ENCODE measurements at regions not wholly inside any gene's neighbourhood (a gene's known extent, or its start where the extent isn't known, plus 50 kb on each side); places are given as distances from the start of the nearest gene placed in this dataset.

DNA sequence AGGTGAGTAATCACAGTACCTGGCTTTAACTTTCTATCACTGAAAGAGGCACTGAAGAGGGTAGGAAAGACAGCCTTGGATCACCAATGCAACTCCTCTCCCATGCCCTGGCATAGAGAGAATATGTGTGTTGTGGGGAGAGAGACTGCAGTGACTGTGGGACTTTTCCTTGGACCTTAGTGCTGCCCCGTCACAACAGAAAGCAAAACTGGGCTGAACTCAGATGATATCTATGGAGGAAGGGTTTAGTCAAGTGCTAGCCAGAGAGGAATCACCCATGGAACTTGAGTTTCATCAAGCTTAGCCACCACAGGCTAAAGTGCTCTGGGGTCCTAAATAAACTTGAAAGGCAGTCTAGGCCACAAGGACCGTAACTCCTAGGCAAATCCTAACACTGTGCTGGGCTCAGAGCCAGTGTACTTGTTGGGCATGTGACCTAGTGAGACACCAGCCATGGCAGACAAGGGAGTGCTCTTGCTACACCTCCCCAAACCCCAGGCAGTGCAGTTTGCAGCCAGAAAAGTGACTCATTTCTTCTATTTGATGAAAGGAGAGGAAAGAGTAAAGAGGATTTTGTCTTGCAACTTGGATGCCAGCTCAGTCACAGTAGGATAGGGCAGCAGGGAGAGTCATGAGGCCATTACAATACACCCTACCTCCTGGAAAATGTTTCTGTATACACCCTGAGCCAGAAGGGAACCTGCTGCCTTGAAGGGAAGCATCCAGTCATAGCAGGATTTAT is 105.8 kb upstream of the SPOPL start:
- H3K36me3 ChIP-seq = no peaks in the 10 kb centered on the region
- WGBS = 73% methylated on average over 2 of the region's 2 CpGs
- H3K9me3 ChIP-seq = no peaks in the 10 kb centered on the region
- H3K4me3 ChIP-seq = no peak overlapping the region
- intact Hi-C loops (cut with DNase I) = no loop called here
- DNase-seq (ENCODE audit: low spot score) = no peak
- TF ChIP-seq POLR2A (IDR thresholded peaks at IDR 0.05) = no peak
- TF ChIP-seq POLR2AphosphoS5 (IDR thresholded peaks at IDR 0.05) = no peak
- TF ChIP-seq, protein P1, sequence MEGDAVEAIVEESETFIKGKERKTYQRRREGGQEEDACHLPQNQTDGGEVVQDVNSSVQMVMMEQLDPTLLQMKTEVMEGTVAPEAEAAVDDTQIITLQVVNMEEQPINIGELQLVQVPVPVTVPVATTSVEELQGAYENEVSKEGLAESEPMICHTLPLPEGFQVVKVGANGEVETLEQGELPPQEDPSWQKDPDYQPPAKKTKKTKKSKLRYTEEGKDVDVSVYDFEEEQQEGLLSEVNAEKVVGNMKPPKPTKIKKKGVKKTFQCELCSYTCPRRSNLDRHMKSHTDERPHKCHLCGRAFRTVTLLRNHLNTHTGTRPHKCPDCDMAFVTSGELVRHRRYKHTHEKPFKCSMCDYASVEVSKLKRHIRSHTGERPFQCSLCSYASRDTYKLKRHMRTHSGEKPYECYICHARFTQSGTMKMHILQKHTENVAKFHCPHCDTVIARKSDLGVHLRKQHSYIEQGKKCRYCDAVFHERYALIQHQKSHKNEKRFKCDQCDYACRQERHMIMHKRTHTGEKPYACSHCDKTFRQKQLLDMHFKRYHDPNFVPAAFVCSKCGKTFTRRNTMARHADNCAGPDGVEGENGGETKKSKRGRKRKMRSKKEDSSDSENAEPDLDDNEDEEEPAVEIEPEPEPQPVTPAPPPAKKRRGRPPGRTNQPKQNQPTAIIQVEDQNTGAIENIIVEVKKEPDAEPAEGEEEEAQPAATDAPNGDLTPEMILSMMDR (IDR thresholded peaks at IDR 0.05) = no peak
- no peaks in the 10 kb centered on the region for H3K4me1 ChIP-seq (replicated peaks)
- H3K27ac ChIP-seq = no peak overlapping the region
- no peaks in the 10 kb centered on the region for H3K27me3 ChIP-seq (replicated peaks; ENCODE audit: insufficient read depth)

DNA sequence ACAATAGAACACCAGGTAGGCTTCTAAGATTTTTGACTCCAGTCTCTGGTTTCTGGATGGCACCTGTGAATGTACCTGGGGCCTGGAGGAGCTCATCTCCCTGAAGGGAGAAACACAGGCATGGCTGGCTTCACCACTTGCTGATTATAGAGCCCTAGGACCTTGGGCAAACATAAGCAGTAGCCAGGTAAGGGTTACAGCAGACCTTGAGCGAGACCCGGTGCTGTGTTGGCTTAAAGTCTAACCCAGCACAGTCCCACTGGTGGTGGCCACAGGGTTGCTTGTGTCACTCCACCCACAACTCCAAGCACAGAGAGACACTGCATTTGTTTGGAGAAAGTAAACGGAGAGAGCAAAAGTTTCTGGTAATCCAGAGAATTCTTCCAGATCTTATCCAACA is 104.7 kb upstream of the SPOPL start:
- H3K9me3 ChIP-seq = no peaks in the 10 kb centered on the region
- intact Hi-C loops (cut with DNase I) = no loop called here
- no peaks in the 10 kb centered on the region for H3K4me1 ChIP-seq (replicated peaks)
- no peaks in the 10 kb centered on the region for H3K27me3 ChIP-seq (replicated peaks; ENCODE audit: insufficient read depth)
- DNase-seq (ENCODE audit: low spot score) = no peak
- H3K4me3 ChIP-seq = no peak overlapping the region
- TF ChIP-seq, protein P1 (IDR thresholded peaks at IDR 0.05) = no peak
- TF ChIP-seq POLR2AphosphoS5 (IDR thresholded peaks at IDR 0.05) (no peak), POLR2A (IDR thresholded peaks at IDR 0.05) (no peak)
- no peak overlapping the region for H3K27ac ChIP-seq
- WGBS = 95% methylated on average over 3 of the region's 3 CpGs
- H3K36me3 ChIP-seq = no peaks in the 10 kb centered on the region

DNA sequence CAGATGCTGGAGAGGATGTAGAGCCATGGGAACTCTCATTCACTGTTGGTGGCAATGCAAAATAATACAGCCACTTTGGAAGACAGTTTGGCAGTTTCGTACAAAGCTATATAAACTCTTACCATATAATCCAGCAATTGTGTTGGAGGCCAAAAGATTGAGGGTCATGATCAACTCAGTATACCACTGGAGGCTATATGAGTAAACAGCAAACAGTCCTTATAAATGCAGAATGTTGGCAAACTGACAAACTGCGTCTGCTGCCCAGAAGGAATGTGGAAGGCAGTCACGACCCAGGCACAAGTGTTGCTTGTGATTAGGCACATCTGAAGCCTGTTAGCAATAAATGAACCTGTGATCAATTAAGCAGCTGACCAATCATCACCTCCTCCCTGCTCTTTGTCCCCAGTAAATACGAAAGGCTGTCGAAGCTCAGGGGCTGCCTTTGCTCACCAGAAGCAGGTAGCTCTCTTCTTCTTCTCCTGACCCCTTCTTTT is 98.1 kb upstream of the SPOPL start:
- intact Hi-C loops (cut with DNase I) = no loop called here
- 77% methylated on average over 5 of the region's 5 CpGs for WGBS
- no peak for DNase-seq (ENCODE audit: low spot score)
- TF ChIP-seq, protein P1 (IDR thresholded peaks at IDR 0.05) = no peak
- TF ChIP-seq POLR2A (IDR thresholded peaks at IDR 0.05) (no peak), POLR2AphosphoS5 (IDR thresholded peaks at IDR 0.05) (no peak)
- H3K9me3 ChIP-seq = no peaks in the 10 kb centered on the region
- no peaks in the 10 kb centered on the region for H3K36me3 ChIP-seq
- H3K4me1 ChIP-seq (replicated peaks) = no peaks in the 10 kb centered on the region
- no peak overlapping the region for H3K4me3 ChIP-seq
- H3K27ac ChIP-seq = no peak overlapping the region
- H3K27me3 ChIP-seq (replicated peaks; ENCODE audit: insufficient read depth) = no peaks in the 10 kb centered on the region

DNA sequence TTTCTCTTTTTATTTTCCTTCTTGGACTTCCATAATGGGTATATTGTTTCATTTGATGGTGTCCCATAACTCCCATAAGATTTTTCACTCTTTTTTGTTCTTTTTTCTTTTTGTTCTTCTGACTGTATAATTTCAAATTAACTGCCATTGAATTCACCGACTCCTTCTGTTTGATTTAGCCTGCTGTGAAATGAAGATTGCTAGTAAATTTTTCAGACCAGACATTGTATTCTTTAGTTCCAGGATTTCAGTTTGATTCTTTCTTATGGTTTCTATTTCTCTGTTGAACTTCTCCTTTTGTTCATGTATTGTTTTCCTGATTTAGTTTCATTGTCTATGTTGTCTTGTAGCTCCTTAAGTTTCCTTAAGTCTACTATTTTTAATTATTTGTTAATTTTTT is 87.6 kb upstream of the SPOPL start:
- 100% methylated on average over 1 of the region's 1 CpG for WGBS
- intact Hi-C loops (cut with DNase I) = no loop called here
- DNase-seq (ENCODE audit: low spot score) = no peak

More for the DNA sequence above, 87.6 kb upstream of the SPOPL start:
- Histone ChIP-seq H3K4me3 (no peak overlapping the region), H3K27ac (no peak overlapping the region), H3K4me1 (replicated peaks) (no peaks in the 10 kb centered on the region), H3K27me3 (replicated peaks; ENCODE audit: insufficient read depth) (no peaks in the 10 kb centered on the region), H3K9me3 (no peaks in the 10 kb centered on the region), H3K36me3 (no peaks in the 10 kb centered on the region)
- TF ChIP-seq POLR2A (IDR thresholded peaks at IDR 0.05) = no peak
- TF ChIP-seq, protein P1 (IDR thresholded peaks at IDR 0.05) = no peak
- TF ChIP-seq POLR2AphosphoS5 (IDR thresholded peaks at IDR 0.05) = no peak
